SK-N-SH treated with all-trans-retinoic acid at 6 μM for 48 hours (cell line): ENCODE measurements at regions not wholly inside any gene's neighbourhood (a gene's known extent, or its start where the extent isn't known, plus 50 kb on each side); places are given as distances from the start of the nearest gene placed in this dataset.

ENCODE experiments used
- ATAC-seq: fragments of 200-7000 bp; cut with Tn5 transposase; 3 replicates; pipeline ENCODE4 v1.9.1; 2020; ENCODE audit warnings: mild to moderate bottlenecking, moderate library complexity
- ARNTL ChIP-seq: fragments of 450-650 bp; formaldehyde crosslinking; IDR thresholded peaks from 2 replicates; pipeline ENCODE4 v1.5.0; 2020; ENCODE audit warnings: low read depth, mild to moderate bottlenecking, moderate library complexity, borderline replicate concordance
- BACH2 ChIP-seq: fragments of 250-450 bp; sonication (Bioruptor Pico); IDR thresholded peaks from 2 replicates; pipeline ENCODE4 v1.9.0; 2021; ENCODE audit warnings: mild to moderate bottlenecking, borderline replicate concordance
- CSDC2 ChIP-seq: fragments of 250-450 bp; sonication (Bioruptor Pico); IDR thresholded peaks from 2 replicates; pipeline ENCODE4 v1.5.0; 2020; ENCODE audit warnings: mild to moderate bottlenecking, moderate library complexity
- ESRRG ChIP-seq: fragments of 250-450 bp; sonication (Bioruptor Pico); IDR thresholded peaks from 2 replicates; pipeline ENCODE4 v1.6.1; 2021; ENCODE audit warnings: mild to moderate bottlenecking
- ISL1 ChIP-seq: fragments of 250-450 bp; sonication (Bioruptor Pico); IDR thresholded peaks from 2 replicates; pipeline ENCODE4 v2.1.2; 2022; ENCODE audit warnings: mild to moderate bottlenecking, moderate library complexity
- PPARA ChIP-seq: fragments of 250-450 bp; sonication (Bioruptor Pico); IDR thresholded peaks from 2 replicates; pipeline ENCODE4 v1.5.0; 2020; ENCODE audit warnings: mild to moderate bottlenecking, borderline replicate concordance
- RARB ChIP-seq: fragments of 250-450 bp; sonication (Bioruptor Pico); IDR thresholded peaks from 2 replicates; pipeline ENCODE4 v1.8.0; 2021; ENCODE audit warnings: mild to moderate bottlenecking, moderate library complexity
- SNAI2 ChIP-seq: fragments of 250-450 bp; sonication (Bioruptor Pico); IDR thresholded peaks from 2 replicates; pipeline ENCODE4 v1.5.0; 2020; ENCODE audit warnings: mild to moderate bottlenecking, moderate library complexity
- TOX ChIP-seq: fragments of 250-450 bp; sonication (Bioruptor Pico); IDR thresholded peaks from 2 replicates; pipeline ENCODE4 v1.8.0; 2021; ENCODE audit warnings: mild to moderate bottlenecking, moderate library complexity, borderline replicate concordance
- ZC3H10 ChIP-seq: fragments of 250-450 bp; sonication (Bioruptor Pico); IDR thresholded peaks from 2 replicates; pipeline ENCODE4 v1.5.1; 2021; ENCODE audit warnings: mild to moderate bottlenecking, moderate library complexity
- ZFP30 ChIP-seq: fragments of 450-650 bp; formaldehyde crosslinking; IDR thresholded peaks from 2 replicates; pipeline ENCODE4 v1.5.0; 2022; ENCODE audit warnings: mild to moderate bottlenecking, moderate library complexity
- ZNF565 ChIP-seq: fragments of 450-650 bp; formaldehyde crosslinking; conservative IDR thresholded peaks from 2 replicates; pipeline ENCODE4 v1.5.0; 2020; ENCODE audit warnings: low read depth, mild to moderate bottlenecking, moderate library complexity
- ZNF70 ChIP-seq: fragments of 450-650 bp; formaldehyde crosslinking; IDR thresholded peaks from 2 replicates; pipeline ENCODE4 v1.5.0; 2020; ENCODE audit warnings: mild to moderate bottlenecking, moderate library complexity
- ZNF8 ChIP-seq: fragments of 450-650 bp; formaldehyde crosslinking; IDR thresholded peaks from 2 replicates; pipeline ENCODE4 v1.5.0; 2020; ENCODE audit warnings: mild to moderate bottlenecking, moderate library complexity
- TF ChIP-seq, protein P1 (sequence below): fragments of 250-450 bp; sonication (Bioruptor Pico); IDR thresholded peaks from 2 replicates; pipeline ENCODE4 v1.5.0; 2020; ENCODE audit warnings: mild to moderate bottlenecking, moderate library complexity
- TF ChIP-seq, protein P2 (sequence below): fragments of 250-450 bp; sonication (Bioruptor Pico); IDR thresholded peaks from 2 replicates; pipeline ENCODE4 v1.8.0; 2021; ENCODE audit warnings: low read depth, mild to moderate bottlenecking, moderate library complexity, borderline replicate concordance
- TF ChIP-seq, protein P3 (sequence below): fragments of 250-450 bp; sonication (Bioruptor Pico); IDR thresholded peaks from 2 replicates; pipeline ENCODE4 v1.5.1; 2020; ENCODE audit warnings: low read depth, mild to moderate bottlenecking, moderate library complexity
- TF ChIP-seq, protein P4 (sequence below): fragments of 250-450 bp; sonication (Bioruptor Pico); IDR thresholded peaks from 2 replicates; pipeline ENCODE4 v1.8.0; 2020; ENCODE audit warnings: mild to moderate bottlenecking, moderate library complexity, borderline replicate concordance
- TF ChIP-seq, protein P5 (sequence below): fragments of 250-450 bp; sonication (Bioruptor Pico); IDR thresholded peaks from 2 replicates; pipeline ENCODE4 v1.5.1; 2021; ENCODE audit warnings: mild to moderate bottlenecking, moderate library complexity

DNA sequence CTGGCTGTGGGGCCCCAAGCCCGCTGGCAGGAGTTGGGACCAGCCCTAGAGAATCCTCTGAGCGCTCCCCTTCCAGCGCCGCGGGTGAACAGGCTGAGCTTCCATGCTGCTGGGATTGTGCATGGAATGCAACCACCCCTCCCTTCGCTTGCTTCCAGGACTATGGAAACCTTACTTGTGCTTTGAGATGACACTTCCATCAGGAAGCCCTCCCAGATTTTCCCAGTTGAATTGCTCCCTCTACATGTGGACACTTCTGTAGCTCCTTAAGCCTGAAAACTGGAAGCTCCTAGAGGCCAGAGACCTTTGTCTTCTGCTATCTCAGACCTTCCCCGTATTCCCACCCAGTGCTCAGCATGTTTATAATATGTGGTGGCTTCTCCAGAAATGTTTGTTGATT is 213.2 kb upstream of the RPL38 start:
- no peak for ATAC-seq
- TF ChIP-seq ZC3H10 (no peak), TOX (no peak), RARB (CRISPR knock-in tag) (no peak), ARNTL (CRISPR knock-in tag) (no peak), BACH2 (CRISPR knock-in tag) (no peak), ISL1 (CRISPR knock-in tag) (no peak), ZNF8 (CRISPR knock-in tag) (no peak), SNAI2 (CRISPR knock-in tag) (no peak)
- TF ChIP-seq, protein P1, sequence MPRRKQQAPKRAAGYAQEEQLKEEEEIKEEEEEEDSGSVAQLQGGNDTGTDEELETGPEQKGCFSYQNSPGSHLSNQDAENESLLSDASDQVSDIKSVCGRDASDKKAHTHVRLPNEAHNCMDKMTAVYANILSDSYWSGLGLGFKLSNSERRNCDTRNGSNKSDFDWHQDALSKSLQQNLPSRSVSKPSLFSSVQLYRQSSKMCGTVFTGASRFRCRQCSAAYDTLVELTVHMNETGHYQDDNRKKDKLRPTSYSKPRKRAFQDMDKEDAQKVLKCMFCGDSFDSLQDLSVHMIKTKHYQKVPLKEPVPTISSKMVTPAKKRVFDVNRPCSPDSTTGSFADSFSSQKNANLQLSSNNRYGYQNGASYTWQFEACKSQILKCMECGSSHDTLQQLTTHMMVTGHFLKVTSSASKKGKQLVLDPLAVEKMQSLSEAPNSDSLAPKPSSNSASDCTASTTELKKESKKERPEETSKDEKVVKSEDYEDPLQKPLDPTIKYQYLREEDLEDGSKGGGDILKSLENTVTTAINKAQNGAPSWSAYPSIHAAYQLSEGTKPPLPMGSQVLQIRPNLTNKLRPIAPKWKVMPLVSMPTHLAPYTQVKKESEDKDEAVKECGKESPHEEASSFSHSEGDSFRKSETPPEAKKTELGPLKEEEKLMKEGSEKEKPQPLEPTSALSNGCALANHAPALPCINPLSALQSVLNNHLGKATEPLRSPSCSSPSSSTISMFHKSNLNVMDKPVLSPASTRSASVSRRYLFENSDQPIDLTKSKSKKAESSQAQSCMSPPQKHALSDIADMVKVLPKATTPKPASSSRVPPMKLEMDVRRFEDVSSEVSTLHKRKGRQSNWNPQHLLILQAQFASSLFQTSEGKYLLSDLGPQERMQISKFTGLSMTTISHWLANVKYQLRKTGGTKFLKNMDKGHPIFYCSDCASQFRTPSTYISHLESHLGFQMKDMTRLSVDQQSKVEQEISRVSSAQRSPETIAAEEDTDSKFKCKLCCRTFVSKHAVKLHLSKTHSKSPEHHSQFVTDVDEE = no peak
- TF ChIP-seq, protein P2, sequence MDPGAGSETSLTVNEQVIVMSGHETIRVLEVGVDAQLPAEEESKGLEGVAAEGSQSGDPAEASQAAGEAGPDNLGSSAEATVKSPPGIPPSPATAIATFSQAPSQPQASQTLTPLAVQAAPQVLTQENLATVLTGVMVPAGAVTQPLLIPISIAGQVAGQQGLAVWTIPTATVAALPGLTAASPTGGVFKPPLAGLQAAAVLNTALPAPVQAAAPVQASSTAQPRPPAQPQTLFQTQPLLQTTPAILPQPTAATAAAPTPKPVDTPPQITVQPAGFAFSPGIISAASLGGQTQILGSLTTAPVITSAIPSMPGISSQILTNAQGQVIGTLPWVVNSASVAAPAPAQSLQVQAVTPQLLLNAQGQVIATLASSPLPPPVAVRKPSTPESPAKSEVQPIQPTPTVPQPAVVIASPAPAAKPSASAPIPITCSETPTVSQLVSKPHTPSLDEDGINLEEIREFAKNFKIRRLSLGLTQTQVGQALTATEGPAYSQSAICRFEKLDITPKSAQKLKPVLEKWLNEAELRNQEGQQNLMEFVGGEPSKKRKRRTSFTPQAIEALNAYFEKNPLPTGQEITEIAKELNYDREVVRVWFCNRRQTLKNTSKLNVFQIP (CRISPR knock-in tag) = no peak
- TF ChIP-seq, protein P3, sequence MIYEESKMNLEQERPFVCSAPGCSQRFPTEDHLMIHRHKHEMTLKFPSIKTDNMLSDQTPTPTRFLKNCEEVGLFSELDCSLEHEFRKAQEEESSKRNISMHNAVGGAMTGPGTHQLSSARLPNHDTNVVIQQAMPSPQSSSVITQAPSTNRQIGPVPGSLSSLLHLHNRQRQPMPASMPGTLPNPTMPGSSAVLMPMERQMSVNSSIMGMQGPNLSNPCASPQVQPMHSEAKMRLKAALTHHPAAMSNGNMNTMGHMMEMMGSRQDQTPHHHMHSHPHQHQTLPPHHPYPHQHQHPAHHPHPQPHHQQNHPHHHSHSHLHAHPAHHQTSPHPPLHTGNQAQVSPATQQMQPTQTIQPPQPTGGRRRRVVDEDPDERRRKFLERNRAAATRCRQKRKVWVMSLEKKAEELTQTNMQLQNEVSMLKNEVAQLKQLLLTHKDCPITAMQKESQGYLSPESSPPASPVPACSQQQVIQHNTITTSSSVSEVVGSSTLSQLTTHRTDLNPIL (CRISPR knock-in tag) = no peak
- TF ChIP-seq, protein P4, sequence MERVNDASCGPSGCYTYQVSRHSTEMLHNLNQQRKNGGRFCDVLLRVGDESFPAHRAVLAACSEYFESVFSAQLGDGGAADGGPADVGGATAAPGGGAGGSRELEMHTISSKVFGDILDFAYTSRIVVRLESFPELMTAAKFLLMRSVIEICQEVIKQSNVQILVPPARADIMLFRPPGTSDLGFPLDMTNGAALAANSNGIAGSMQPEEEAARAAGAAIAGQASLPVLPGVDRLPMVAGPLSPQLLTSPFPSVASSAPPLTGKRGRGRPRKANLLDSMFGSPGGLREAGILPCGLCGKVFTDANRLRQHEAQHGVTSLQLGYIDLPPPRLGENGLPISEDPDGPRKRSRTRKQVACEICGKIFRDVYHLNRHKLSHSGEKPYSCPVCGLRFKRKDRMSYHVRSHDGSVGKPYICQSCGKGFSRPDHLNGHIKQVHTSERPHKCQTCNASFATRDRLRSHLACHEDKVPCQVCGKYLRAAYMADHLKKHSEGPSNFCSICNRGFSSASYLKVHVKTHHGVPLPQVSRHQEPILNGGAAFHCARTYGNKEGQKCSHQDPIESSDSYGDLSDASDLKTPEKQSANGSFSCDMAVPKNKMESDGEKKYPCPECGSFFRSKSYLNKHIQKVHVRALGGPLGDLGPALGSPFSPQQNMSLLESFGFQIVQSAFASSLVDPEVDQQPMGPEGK (CRISPR knock-in tag) = no peak

DNA sequence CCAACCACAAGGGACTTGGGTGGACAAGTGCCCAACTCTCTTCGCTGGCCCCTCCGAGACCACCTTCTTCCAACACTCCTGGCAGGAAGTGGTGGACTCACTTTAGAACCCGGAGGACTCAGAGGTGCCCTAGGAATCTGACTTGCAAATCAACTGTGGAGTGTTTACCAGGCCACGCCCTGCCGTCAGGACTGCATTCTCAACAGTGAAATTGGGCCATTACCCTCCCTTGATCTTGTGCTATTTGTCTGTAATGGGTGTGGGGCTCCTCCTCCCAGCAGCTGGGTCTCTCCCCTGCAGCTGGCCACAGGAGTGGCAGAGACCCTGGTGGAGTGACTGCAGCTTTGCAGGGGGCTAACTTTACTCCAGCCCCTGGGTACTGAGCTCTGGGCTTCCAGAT is 212.2 kb upstream of the RPL38 start:
- no peak for TF ChIP-seq CSDC2 (CRISPR knock-in tag)
- TF ChIP-seq, protein P2 (CRISPR knock-in tag) = no peak
- TF ChIP-seq, protein P4 (CRISPR knock-in tag) = no peak
- no peak for TF ChIP-seq RARB (CRISPR knock-in tag)
- TF ChIP-seq PPARA (CRISPR knock-in tag) = no peak
- no peak for TF ChIP-seq ZNF70 (CRISPR knock-in tag)
- TF ChIP-seq BACH2 (CRISPR knock-in tag) = no peak
- TF ChIP-seq, protein P5, sequence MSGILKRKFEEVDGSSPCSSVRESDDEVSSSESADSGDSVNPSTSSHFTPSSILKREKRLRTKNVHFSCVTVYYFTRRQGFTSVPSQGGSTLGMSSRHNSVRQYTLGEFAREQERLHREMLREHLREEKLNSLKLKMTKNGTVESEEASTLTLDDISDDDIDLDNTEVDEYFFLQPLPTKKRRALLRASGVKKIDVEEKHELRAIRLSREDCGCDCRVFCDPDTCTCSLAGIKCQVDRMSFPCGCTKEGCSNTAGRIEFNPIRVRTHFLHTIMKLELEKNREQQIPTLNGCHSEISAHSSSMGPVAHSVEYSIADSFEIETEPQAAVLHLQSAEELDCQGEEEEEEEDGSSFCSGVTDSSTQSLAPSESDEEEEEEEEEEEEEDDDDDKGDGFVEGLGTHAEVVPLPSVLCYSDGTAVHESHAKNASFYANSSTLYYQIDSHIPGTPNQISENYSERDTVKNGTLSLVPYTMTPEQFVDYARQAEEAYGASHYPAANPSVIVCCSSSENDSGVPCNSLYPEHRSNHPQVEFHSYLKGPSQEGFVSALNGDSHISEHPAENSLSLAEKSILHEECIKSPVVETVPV = no peak
- TF ChIP-seq ZNF8 (CRISPR knock-in tag) = no peak
- TF ChIP-seq ZC3H10 = no peak
- no peak for ATAC-seq

DNA sequence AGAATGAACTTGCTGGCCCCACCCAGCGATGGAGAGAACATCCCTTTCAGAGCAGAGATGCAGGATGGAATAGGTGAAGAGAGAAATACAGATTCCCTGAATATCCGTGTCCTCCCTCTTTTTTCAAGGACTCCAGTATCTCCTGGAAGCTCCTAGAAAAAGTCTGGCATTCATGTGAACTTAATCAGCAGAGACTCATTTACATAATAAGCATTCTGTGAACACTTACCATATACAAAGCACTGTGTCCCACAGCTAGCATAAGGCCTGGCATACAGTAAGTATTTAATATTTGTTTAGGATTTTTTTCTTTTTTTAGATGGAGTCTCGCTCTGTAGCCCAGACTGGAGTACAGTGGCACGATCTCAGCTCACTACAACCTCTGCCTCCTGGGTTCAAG is 208.5 kb upstream of the RPL38 start:
- no peak for TF ChIP-seq ZNF8 (CRISPR knock-in tag)
- TF ChIP-seq ZFP30 = no peak
- TF ChIP-seq, protein P2 (CRISPR knock-in tag) = no peak
- no peak for TF ChIP-seq ESRRG (CRISPR knock-in tag)
- TF ChIP-seq SNAI2 (CRISPR knock-in tag) = no peak
- TF ChIP-seq ZNF565 (CRISPR knock-in tag) = no peak
- TF ChIP-seq BACH2 (CRISPR knock-in tag) = no peak
- ATAC-seq = no peak
